GM03348 (cell line): ENCODE measurements at regions not wholly inside any gene's neighbourhood (a gene's known extent, or its start where the extent isn't known, plus 50 kb on each side); places are given as distances from the start of the nearest gene placed in this dataset.
"Not testable (repeated sequence)": the region's sequence is repeated elsewhere in the genome, so short reads cannot be mapped to it uniquely, and the experiment has no call there.

Source experiments
- DNase-seq: peaks from one replicate; pipeline ENCODE4 v3.0.0; 2012; ENCODE audit warnings: low spot score

GRCh38 chr16:46387720-46388119 lies 233.5 kb downstream of the SHCBP1 start:
- DNase-seq, result not testable (repeated sequence)

GRCh38 chr16:46386805-46387620 lies 234.2 kb downstream of the SHCBP1 start:
- not testable (repeated sequence) for DNase-seq

GRCh38 chr16:46386110-46386771 lies 234.9 kb downstream of the SHCBP1 start:
- DNase-seq, result not testable (repeated sequence)

- not testable (repeated sequence) for DNase-seq
Observed at GRCh38 chr16:46384285-46385061, 236.7 kb downstream of the SHCBP1 start.

GRCh38 chr16:46383581-46383980 lies 237.6 kb downstream of the SHCBP1 start:
- DNase-seq, result not testable (repeated sequence)

- not testable (repeated sequence) for DNase-seq
Observed at GRCh38 chr16:46382791-46383541, 238.2 kb downstream of the SHCBP1 start.

GRCh38 chr16:46382079-46382478 lies 239.1 kb downstream of the SHCBP1 start:
- not testable (repeated sequence) for DNase-seq

- DNase-seq, result not testable (repeated sequence)
Observed at GRCh38 chr16:46381344-46381743, 239.8 kb downstream of the SHCBP1 start.
